Erythroblast (primary cell): ENCODE measurements at regions not wholly inside any gene's neighbourhood (a gene's known extent, or its start where the extent isn't known, plus 50 kb on each side); places are given as distances from the start of the nearest gene placed in this dataset.

Experiments used
- GATA1 ChIP-seq: IDR thresholded peaks from 2 replicates; pipeline ENCODE4 v1.6.1; 2011; ENCODE audit warnings: low read depth, mild to moderate bottlenecking, control low read depth, low read length, moderate library complexity
- POLR2A ChIP-seq: IDR thresholded peaks from 2 replicates; pipeline ENCODE4 v1.6.1; 2011; ENCODE audit warnings: mild to moderate bottlenecking, low read length

DNA sequence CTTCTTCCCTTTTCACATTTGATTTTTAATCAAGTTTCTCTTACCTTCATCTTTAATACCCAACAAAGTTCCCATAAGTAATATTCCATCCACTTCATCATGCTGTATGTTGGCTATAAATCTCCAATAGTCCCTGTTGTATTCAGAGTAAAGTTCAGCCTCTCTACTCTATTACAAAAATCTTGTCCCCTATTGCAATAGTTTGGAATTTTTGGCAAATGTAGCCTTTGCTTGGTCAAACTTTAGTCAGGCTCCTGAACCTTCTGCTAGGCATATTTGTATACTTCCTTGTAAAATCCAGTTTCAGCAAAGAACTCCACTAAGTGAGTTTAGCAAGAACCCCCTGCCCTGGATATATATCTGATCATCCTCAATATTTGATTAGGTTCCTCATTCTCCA, 54.0 kb upstream of the PACRGL start:
- TF ChIP-seq POLR2A (no peak), GATA1 (no peak)
